Midbrain (tissue), 1 donor: ENCODE measurements at regions not wholly inside any gene's neighbourhood (a gene's known extent, or its start where the extent isn't known, plus 50 kb on each side); places are given as distances from the start of the nearest gene placed in this dataset.

ENCODE experiments used
- DNase-seq: peaks from one replicate; lab custom pipeline; 2025; lab: John Stamatoyannopoulos, UW

DNA sequence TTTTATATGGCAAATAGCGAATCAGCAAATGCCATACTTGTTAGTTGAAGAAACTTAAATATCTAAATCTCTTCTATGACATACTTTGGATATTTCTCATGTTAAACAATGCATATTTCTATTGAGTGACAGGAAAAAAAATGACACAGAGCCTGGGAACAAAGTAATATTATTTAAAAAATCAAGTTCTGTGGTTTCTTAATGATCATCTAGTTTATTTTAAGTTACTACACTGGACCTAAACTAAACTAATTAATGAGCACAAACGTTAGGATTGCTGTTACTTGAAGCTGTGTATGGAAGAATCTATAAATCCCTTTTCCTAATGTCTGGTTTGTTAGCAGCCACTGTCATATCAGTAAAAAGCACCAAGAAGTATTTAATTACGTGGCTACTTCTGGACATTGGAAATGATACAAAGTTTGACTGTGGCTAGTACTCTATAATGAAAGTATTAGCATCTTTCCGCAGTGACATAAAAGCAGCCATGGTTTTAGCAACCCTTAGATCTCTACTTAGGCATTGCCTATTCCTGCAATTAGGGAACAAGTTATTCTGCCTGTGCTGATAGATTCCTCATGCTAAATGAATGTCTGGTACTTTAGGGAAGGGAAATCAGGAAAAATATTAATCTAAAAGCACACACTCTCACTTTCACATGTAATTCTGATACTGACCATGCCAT lies 981.7 kb upstream of the B3GALT2 start:
- DNase-seq: no peak

DNA sequence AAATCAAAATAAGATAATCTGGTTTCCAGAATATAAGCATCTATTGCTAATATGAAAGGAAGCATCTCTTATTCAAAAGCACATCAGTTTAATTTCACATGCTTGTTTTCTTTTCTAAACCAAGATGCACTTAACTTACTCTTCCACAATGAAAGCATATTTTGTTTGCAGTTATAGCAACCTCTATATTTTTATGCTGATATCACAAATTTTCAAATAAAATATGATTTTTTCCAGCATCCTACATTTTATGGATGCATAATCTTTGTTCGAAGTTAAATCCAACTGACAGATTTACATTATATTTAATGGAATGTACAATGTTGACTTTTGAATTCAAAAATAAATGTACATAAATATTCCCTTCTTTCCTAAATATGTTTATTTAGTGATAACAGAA lies 978.3 kb upstream of the B3GALT2 start:
- DNase-seq: no peak

DNA sequence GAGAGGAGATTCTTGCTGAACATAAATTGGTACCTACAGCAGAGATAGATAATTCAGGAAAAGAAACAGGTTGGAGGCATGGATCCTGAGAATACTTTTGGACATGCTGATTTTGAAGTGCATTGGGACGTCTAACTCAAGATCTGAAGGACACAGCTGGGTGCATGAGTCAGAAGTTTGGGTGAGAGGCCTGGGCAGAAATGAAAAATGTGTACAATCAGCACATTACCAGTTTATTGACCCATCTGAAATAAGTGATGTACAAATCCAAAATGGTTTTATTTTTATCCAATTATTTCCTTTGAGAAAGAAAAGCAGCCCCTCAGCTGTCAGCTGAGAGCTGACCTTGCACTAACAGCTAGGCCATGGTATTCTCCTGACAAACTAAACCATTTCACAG lies 975.2 kb upstream of the B3GALT2 start:
- DNase-seq: no peak

GRCh38 chr1:194159941-194160340 lies 973.5 kb upstream of the B3GALT2 start:
- DNase-seq: no peak

- DNase-seq: no peak
Measured at GRCh38 chr1:194155962-194156361, 969.5 kb upstream of the B3GALT2 start.

- DNase-seq: no peak
Measured at GRCh38 chr1:194151056-194151455, 964.6 kb upstream of the B3GALT2 start.

DNA sequence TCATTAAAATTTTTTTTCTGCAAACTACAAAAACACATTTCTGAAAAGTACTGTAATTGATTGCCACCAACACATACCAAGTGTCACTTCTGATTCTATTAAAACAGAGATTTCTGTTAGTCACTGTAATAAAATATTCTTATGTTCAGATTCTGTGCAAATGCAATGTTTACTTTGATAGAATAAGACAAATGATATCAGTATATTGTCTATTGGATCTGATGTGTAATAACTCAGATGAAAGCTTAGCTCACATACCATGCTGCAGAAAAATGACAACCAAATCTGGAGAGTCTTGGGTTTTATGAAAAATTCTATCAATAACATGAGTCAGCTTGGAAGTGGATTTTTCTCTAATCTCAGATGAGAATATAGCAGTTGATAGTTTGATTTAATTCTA lies 963.8 kb upstream of the B3GALT2 start:
- DNase-seq: no peak

DNA sequence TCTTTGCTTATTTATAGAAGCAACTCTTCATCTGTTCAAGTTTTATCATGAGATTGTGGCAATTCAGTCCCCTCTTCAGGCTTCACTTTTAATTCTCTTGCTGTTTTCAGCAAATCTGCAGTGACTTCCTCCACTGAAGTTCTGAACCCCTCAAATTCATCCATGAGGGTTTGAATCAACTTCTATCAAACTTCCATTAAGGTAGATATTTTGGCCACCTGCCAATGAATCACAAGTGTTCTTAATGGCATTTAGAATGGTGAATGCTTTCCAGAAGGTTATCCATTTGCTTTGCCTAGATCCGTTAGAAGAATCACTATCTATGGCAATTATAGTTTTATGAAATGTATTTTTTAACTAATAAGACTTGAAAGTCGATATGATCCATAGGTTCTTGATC lies 946.7 kb upstream of the B3GALT2 start:
- no peak for DNase-seq

DNA sequence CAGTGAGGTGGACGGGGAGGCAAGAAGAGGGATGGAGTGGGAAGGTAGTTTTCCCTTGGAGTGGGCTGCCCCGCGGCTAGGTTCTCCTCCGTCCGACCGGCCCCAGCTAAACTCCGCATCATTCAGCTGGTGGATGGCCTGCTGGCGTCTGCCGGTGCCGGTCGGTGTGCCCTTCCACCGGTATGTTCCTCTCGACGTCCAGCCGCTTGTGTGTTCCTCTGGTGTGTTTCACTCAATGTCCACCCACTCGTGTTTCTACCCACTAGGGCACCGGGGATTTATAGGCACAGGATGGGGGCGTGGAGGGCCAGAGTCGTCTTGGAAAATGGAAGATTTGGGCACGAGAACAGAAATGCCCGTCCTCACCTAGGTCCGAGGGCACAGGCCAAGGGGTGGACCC lies 931.7 kb upstream of the B3GALT2 start:
- DNase-seq: no peak

DNA sequence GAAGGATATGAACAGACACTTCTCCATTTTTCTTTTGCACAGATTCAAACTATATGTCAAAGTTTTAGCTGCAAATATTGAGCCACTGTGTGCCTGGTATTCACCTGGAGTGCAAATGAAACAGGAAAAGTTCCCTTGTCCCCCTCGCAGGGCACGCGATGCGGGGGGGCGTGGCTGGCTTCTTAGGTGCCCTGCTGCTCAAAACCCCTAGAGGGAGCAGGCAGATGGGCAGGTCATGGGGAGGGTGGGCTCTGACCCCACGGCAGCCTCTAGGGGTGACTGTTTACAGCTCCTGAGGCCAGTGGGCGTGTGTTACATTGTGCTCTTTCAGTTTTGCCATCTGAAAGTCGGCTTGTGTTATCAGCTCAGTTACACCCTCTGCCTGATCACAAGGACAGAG lies 931.2 kb upstream of the B3GALT2 start:
- DNase-seq: no peak

DNA sequence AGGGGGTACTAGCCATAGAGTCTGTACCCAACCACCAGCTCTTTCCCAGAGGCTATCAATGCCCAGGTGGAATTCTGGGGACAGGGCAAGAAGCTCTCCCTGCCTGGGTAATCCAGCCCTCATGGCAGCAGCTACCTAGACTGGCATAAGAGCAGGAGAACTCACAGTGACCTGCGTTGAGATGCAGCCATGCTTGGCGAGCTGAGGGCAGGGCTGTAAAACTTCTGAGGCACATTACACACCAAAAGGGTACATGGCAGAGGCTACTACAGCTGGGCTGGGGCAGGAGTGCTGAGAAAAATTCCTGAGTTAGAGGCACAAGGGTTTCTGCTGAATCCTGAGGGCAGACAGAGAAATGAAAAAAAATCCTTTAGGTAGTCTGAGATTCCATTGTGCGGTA lies 927.9 kb upstream of the B3GALT2 start:
- DNase-seq: no peak

GRCh38 chr1:194105381-194105780 lies 919.0 kb upstream of the B3GALT2 start:
- DNase-seq: no peak

- DNase-seq: no peak
Measured at GRCh38 chr1:194104247-194104844, 917.9 kb upstream of the B3GALT2 start.

DNA sequence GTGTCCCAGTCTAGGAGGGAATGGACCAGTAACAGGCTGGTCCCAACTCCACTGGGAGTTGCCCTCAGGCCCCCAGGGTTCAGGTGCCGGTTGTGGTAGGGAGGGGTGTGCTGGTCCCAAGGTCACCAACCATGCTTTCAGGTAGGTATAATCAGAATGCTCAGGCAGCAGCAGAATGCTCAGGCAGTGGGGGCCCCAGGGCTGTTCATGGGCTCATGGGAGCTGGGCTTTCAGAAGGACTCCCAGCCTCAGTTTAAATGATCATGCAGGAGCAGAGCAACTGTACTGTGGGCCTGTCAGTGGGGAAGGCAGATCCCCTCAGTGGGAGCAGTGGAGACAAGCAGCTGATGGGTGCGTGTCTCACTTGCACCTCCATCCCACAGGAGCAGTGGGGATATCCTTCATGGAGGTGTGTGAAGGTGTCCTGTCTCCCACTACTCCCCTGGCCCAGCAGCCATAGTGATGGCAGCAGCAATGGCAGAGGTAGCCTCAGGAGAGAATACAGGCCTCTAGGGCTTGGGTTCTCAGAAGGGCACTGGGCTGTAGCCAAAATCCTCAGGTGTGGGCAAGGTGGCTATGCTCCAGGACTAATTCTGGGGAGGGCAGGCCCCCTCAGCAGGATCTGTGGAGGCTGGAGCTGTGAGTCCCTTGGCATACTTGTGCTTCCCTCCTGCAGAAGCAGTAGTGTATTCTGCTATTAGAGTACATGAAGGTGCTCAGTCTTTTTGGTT lies 917.3 kb upstream of the B3GALT2 start:
- no peak for DNase-seq

- no peak for DNase-seq
Measured at GRCh38 chr1:194103101-194103500, 916.7 kb upstream of the B3GALT2 start.

GRCh38 chr1:194102607-194103006 lies 916.2 kb upstream of the B3GALT2 start:
- no peak for DNase-seq

- no peak for DNase-seq
Measured at GRCh38 chr1:194084755-194085154, 898.3 kb upstream of the B3GALT2 start.

GRCh38 chr1:194081444-194081843 lies 895.0 kb upstream of the B3GALT2 start:
- DNase-seq: no peak

DNA sequence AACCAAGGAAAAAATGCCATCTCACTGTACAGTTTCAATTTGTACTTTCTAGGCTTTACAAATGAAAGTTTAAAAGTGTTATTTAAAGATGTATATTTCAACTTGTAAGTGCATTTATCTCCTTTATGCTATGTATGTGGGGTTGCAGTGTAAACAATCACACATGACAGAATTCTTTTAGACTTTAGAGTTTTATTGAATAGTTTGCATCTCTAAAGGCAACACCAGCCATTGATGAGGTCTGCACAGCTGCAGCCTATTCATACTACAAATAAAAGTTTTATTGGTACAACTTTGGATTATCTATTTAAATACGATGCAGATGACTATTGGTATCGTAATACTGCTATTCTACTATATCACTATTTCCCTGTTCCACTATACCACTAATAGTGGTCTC lies 894.4 kb upstream of the B3GALT2 start:
- no peak for DNase-seq

- DNase-seq: no peak
Measured at GRCh38 chr1:194078765-194079164, 892.4 kb upstream of the B3GALT2 start.

- DNase-seq: no peak
Measured at GRCh38 chr1:194076646-194077045, 890.2 kb upstream of the B3GALT2 start.

DNA sequence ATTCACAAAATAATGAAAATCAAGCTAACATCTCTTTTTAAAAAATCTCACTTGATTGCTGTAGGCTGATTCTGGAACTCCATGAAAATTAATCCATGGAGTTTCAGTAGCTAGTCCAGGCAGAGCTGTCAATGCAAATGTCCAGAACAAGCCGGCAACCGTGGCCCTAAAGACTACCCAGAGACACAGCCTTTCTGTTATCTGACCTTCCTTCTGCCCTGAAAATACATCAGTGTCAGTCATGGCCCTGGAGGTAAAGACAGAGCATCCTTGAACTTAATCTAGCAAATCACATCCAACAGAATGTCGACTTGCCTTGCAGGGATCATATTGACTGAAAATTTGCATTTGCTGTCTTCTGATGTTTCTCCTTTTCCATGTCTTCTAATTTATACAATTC lies 887.4 kb upstream of the B3GALT2 start:
- no peak for DNase-seq

GRCh38 chr1:194071205-194071604 lies 884.8 kb upstream of the B3GALT2 start:
- no peak for DNase-seq
